Activated naive CD4-positive, alpha-beta T cell treated with anti-CD3 and anti-CD28 coated beads, Interleukin-2, amount 50 U/mL, for 24 hours (primary cell): ENCODE measurements at regions not wholly inside any gene's neighbourhood (a gene's known extent, or its start where the extent isn't known, plus 50 kb on each side); places are given as distances from the start of the nearest gene placed in this dataset.

Experiments used
- H3K27ac Mint-ChIP-seq: one replicate; pipeline ENCODE4 v1.8.0; 2021; ENCODE audit warnings: mild to moderate bottlenecking, mixed read lengths
- H3K27me3 Mint-ChIP-seq: one replicate; pipeline ENCODE4 v1.8.0; 2021; ENCODE audit warnings: mixed read lengths
- H3K36me3 Mint-ChIP-seq: one replicate; pipeline ENCODE4 v1.8.0; 2021; ENCODE audit warnings: mixed read lengths
- H3K4me1 Mint-ChIP-seq: one replicate; pipeline ENCODE4 v1.8.0; 2021; ENCODE audit warnings: mixed read lengths
- H3K4me3 Mint-ChIP-seq: one replicate; pipeline ENCODE4 v1.8.0; 2021; ENCODE audit warnings: mild to moderate bottlenecking, mixed read lengths
- H3K9me3 Mint-ChIP-seq: one replicate; pipeline ENCODE4 v1.8.0; 2021; ENCODE audit warnings: mixed read lengths

GRCh38 chr11:15532432-15532831, 417.7 kb downstream of the INSC start:
- H3K36me3 Mint-ChIP-seq: no peaks in the 10 kb centered on the region
- no peaks in the 10 kb centered on the region for H3K27me3 Mint-ChIP-seq
- no peak overlapping the region for H3K27ac Mint-ChIP-seq
- H3K4me3 Mint-ChIP-seq: no peak overlapping the region
- H3K9me3 Mint-ChIP-seq: peaks cover 18% of the 10 kb centered on the region
- no peaks in the 10 kb centered on the region for H3K4me1 Mint-ChIP-seq

GRCh38 chr11:15534266-15534665, 419.5 kb downstream of the INSC start:
- Mint-ChIP-seq H3K4me1 (no peaks in the 10 kb centered on the region), H3K4me3 (no peak overlapping the region), H3K27me3 (no peaks in the 10 kb centered on the region), H3K9me3 (peaks cover 8% of the 10 kb centered on the region), H3K27ac (no peak overlapping the region), H3K36me3 (no peaks in the 10 kb centered on the region)

- H3K4me1 Mint-ChIP-seq: no peaks in the 10 kb centered on the region
- H3K4me3 Mint-ChIP-seq: no peak overlapping the region
- H3K9me3 Mint-ChIP-seq: peaks cover 5% of the 10 kb centered on the region
- no peaks in the 10 kb centered on the region for H3K27me3 Mint-ChIP-seq
- no peak overlapping the region for H3K27ac Mint-ChIP-seq
- H3K36me3 Mint-ChIP-seq: no peaks in the 10 kb centered on the region
These were observed 420.7 kb downstream of the INSC start for GRCh38 chr11:15535414-15535813.

- Mint-ChIP-seq H3K27me3 (no peaks in the 10 kb centered on the region), H3K27ac (no peak overlapping the region), H3K9me3 (peaks cover 4% of the 10 kb centered on the region), H3K36me3 (no peaks in the 10 kb centered on the region), H3K4me3 (no peak overlapping the region), H3K4me1 (no peaks in the 10 kb centered on the region)
These were observed 421.7 kb downstream of the INSC start for GRCh38 chr11:15536438-15536837.

GRCh38 chr11:15539645-15540044, 424.9 kb downstream of the INSC start:
- Mint-ChIP-seq H3K36me3 (no peaks in the 10 kb centered on the region), H3K9me3 (peaks cover 7% of the 10 kb centered on the region), H3K4me3 (no peak overlapping the region), H3K4me1 (no peaks in the 10 kb centered on the region), H3K27me3 (no peaks in the 10 kb centered on the region), H3K27ac (no peak overlapping the region)

- peaks cover 7% of the 10 kb centered on the region for H3K9me3 Mint-ChIP-seq
- no peak overlapping the region for H3K4me3 Mint-ChIP-seq
- no peak overlapping the region for H3K27ac Mint-ChIP-seq
- no peaks in the 10 kb centered on the region for H3K4me1 Mint-ChIP-seq
- no peaks in the 10 kb centered on the region for H3K27me3 Mint-ChIP-seq
- H3K36me3 Mint-ChIP-seq: no peaks in the 10 kb centered on the region
These were observed 426.4 kb downstream of the INSC start for GRCh38 chr11:15541079-15541478.

- Mint-ChIP-seq H3K4me3 (no peak overlapping the region), H3K4me1 (no peaks in the 10 kb centered on the region), H3K9me3 (peaks cover 7% of the 10 kb centered on the region), H3K27ac (no peak overlapping the region), H3K36me3 (no peaks in the 10 kb centered on the region), H3K27me3 (no peaks in the 10 kb centered on the region)
These were observed 429.6 kb downstream of the INSC start for GRCh38 chr11:15544353-15544752.

GRCh38 chr11:15547685-15548084, 433.0 kb downstream of the INSC start:
- no peaks in the 10 kb centered on the region for H3K36me3 Mint-ChIP-seq
- H3K27ac Mint-ChIP-seq: no peak overlapping the region

GRCh38 chr11:15551901-15552851, 437.5 kb downstream of the INSC start:
- H3K4me3 Mint-ChIP-seq: no peak overlapping the region
- no peak overlapping the region for H3K27ac Mint-ChIP-seq
- H3K27me3 Mint-ChIP-seq: peaks cover 2% of the 10 kb centered on the region
- no peaks in the 10 kb centered on the region for H3K4me1 Mint-ChIP-seq
- no peaks in the 10 kb centered on the region for H3K36me3 Mint-ChIP-seq
- H3K9me3 Mint-ChIP-seq: peaks cover 4% of the 10 kb centered on the region

More at GRCh38 chr11:15547685-15548084, 433.0 kb downstream of the INSC start:
- Mint-ChIP-seq H3K9me3 (peaks cover 7% of the 10 kb centered on the region), H3K27me3 (no peaks in the 10 kb centered on the region), H3K4me1 (no peaks in the 10 kb centered on the region), H3K4me3 (no peak overlapping the region)

GRCh38 chr11:15555161-15555560, 440.4 kb downstream of the INSC start:
- no peak overlapping the region for H3K27ac Mint-ChIP-seq
- no peak overlapping the region for H3K4me3 Mint-ChIP-seq
- H3K9me3 Mint-ChIP-seq: peaks cover 4% of the 10 kb centered on the region
- no peaks in the 10 kb centered on the region for H3K4me1 Mint-ChIP-seq
- no peaks in the 10 kb centered on the region for H3K36me3 Mint-ChIP-seq
- H3K27me3 Mint-ChIP-seq: peaks cover 6% of the 10 kb centered on the region

- H3K4me1 Mint-ChIP-seq: no peaks in the 10 kb centered on the region
- no peaks in the 10 kb centered on the region for H3K36me3 Mint-ChIP-seq
- no peak overlapping the region for H3K27ac Mint-ChIP-seq
- no peak overlapping the region for H3K4me3 Mint-ChIP-seq
- peaks cover 4% of the 10 kb centered on the region for H3K9me3 Mint-ChIP-seq
- peaks cover 6% of the 10 kb centered on the region for H3K27me3 Mint-ChIP-seq
These were observed 442.9 kb downstream of the INSC start for GRCh38 chr11:15557457-15558230.

- Mint-ChIP-seq H3K9me3 (no peaks in the 10 kb centered on the region), H3K4me1 (no peaks in the 10 kb centered on the region), H3K4me3 (no peak overlapping the region), H3K27me3 (peaks cover 6% of the 10 kb centered on the region), H3K27ac (no peak overlapping the region), H3K36me3 (no peaks in the 10 kb centered on the region)
These were observed 443.9 kb downstream of the INSC start for GRCh38 chr11:15558513-15559181.

GRCh38 chr11:15560689-15561467, 446.2 kb downstream of the INSC start:
- H3K4me3 Mint-ChIP-seq: no peak overlapping the region
- H3K27ac Mint-ChIP-seq: no peak overlapping the region
- no peaks in the 10 kb centered on the region for H3K4me1 Mint-ChIP-seq
- H3K36me3 Mint-ChIP-seq: no peaks in the 10 kb centered on the region
- H3K9me3 Mint-ChIP-seq: no peaks in the 10 kb centered on the region
- peaks cover 4% of the 10 kb centered on the region for H3K27me3 Mint-ChIP-seq

- no peak overlapping the region for H3K4me3 Mint-ChIP-seq
- peaks cover 4% of the 10 kb centered on the region for H3K27me3 Mint-ChIP-seq
- H3K4me1 Mint-ChIP-seq: no peaks in the 10 kb centered on the region
- no peak overlapping the region for H3K27ac Mint-ChIP-seq
- H3K9me3 Mint-ChIP-seq: peaks cover 2% of the 10 kb centered on the region
- H3K36me3 Mint-ChIP-seq: no peaks in the 10 kb centered on the region
These were observed 447.5 kb downstream of the INSC start for GRCh38 chr11:15562230-15562629.

GRCh38 chr11:15563054-15563453, 448.3 kb downstream of the INSC start:
- no peaks in the 10 kb centered on the region for H3K36me3 Mint-ChIP-seq
- peaks cover 1% of the 10 kb centered on the region for H3K27me3 Mint-ChIP-seq
- peaks cover 3% of the 10 kb centered on the region for H3K9me3 Mint-ChIP-seq
- H3K4me1 Mint-ChIP-seq: no peaks in the 10 kb centered on the region
- no peak overlapping the region for H3K4me3 Mint-ChIP-seq
- H3K27ac Mint-ChIP-seq: no peak overlapping the region
